Keratinocyte (primary cell): ENCODE measurements at regions not wholly inside any gene's neighbourhood (a gene's known extent, or its start where the extent isn't known, plus 50 kb on each side); places are given as distances from the start of the nearest gene placed in this dataset.

Source experiments
- DNase-seq: peaks from one replicate; pipeline ENCODE4 v3.0.0-alpha.2; 2011; ENCODE audit warnings: low read depth, missing footprints, low spot score
- FAIRE-seq: peaks from 2 replicates; lab custom pipeline; 2011; peaks lifted over from hg19 to GRCh38; lab: Jason Lieb, UNC
- H2AFZ ChIP-seq: 2 replicates; pipeline ENCODE4 v1.6.0; 2012; ENCODE audit warnings: low read length, control low read depth, inconsistent platforms; ENCODE audit not compliant: control insufficient read depth
- H3K27ac ChIP-seq: 2 replicates; pipeline ENCODE4 v1.5.1; 2011; ENCODE audit warnings: low read length; ENCODE audit not compliant: control insufficient read depth, insufficient read depth
- H3K27me3 ChIP-seq: 3 replicates; pipeline ENCODE4 v1.6.0; 2011; ENCODE audit warnings: low read length; ENCODE audit not compliant: control insufficient read depth, insufficient read depth; ENCODE audit errors: extremely low read depth
- H3K36me3 ChIP-seq, 2 experiments: 2 replicates in 1 of 2; 3 replicates in 1 of 2; pipeline ENCODE4 v1.5.1; 2011; ENCODE audit warnings: low read length in 2 of 2, mild to moderate bottlenecking in 1 of 2; ENCODE audit not compliant: control insufficient read depth in 2 of 2, insufficient read depth in 2 of 2; ENCODE audit errors: extremely low read depth in 1 of 2
- H3K4me1 ChIP-seq: 3 replicates; pipeline ENCODE4 v1.5.1; 2011; ENCODE audit warnings: low read length; ENCODE audit not compliant: control insufficient read depth, insufficient read depth; ENCODE audit errors: extremely low read depth
- H3K4me2 ChIP-seq: 3 replicates; pipeline ENCODE4 v1.6.0; 2011; ENCODE audit warnings: low read depth, low read length; ENCODE audit not compliant: control insufficient read depth, insufficient read depth; ENCODE audit errors: extremely low read depth
- H3K4me3 ChIP-seq, 3 experiments: fragments of 200-600 bp in 1 of 3; sonication (generic) in 1 of 3; 2 replicates in 2 of 3; 3 replicates in 1 of 3; pipeline ENCODE4 v1.5.1; 2011 to 2016; ENCODE audit warnings: low read length in 3 of 3, mild to moderate bottlenecking in 3 of 3, control low read depth in 2 of 3, inconsistent platforms in 1 of 3, low read depth in 1 of 3, mixed read lengths in 1 of 3, mixed run types in 1 of 3, moderate library complexity in 1 of 3; ENCODE audit not compliant: control insufficient read depth in 2 of 3, insufficient read depth in 2 of 3; ENCODE audit errors: extremely low read depth in 1 of 3
- H3K79me2 ChIP-seq: 2 replicates; pipeline ENCODE4 v1.6.0; 2012; ENCODE audit warnings: low read length; ENCODE audit not compliant: control insufficient read depth, insufficient read depth
- H3K9ac ChIP-seq: 3 replicates; pipeline ENCODE4 v1.6.0; 2011; ENCODE audit warnings: low read length; ENCODE audit not compliant: control insufficient read depth, insufficient read depth; ENCODE audit errors: extremely low read depth
- H3K9me1 ChIP-seq: 3 replicates; pipeline ENCODE4 v1.6.0; 2011; ENCODE audit warnings: low read length; ENCODE audit not compliant: control insufficient read depth, insufficient read depth; ENCODE audit errors: extremely low read depth
- H3K9me3 ChIP-seq: 2 replicates; pipeline ENCODE4 v1.5.1; 2012; ENCODE audit warnings: low read depth, low read length; ENCODE audit not compliant: control insufficient read depth
- H4K20me1 ChIP-seq: 3 replicates; pipeline ENCODE4 v1.6.0; 2011; ENCODE audit warnings: low read length; ENCODE audit not compliant: control insufficient read depth, insufficient read depth; ENCODE audit errors: extremely low read depth
- CTCF ChIP-seq, 3 experiments: IDR thresholded peaks in 1 of 3; conservative IDR thresholded peaks in 1 of 3; optimal IDR thresholded peaks in 1 of 3; 2 replicates in 2 of 3; 3 replicates in 1 of 3; pipeline versions ENCODE3 to v1.5.1; 2011; ENCODE audit warnings: low read length in 3 of 3, mild to moderate bottlenecking in 3 of 3, moderate library complexity in 2 of 3, control low read depth in 1 of 3, inconsistent platforms in 1 of 3; ENCODE audit not compliant: insufficient read depth in 2 of 3; ENCODE audit errors: extremely low read depth in 1 of 3
- EZH2 ChIP-seq: IDR thresholded peaks from one replicate; pipeline ENCODE4 v1.6.1; 2012; ENCODE audit warnings: inconsistent platforms, mild to moderate bottlenecking, low read length, moderate library complexity
- dilution Hi-C: fragments of 300-500 bp; cut with MboI; formaldehyde crosslinking; loops from one replicate; pipeline ENCODE4 v1.7.0; 2020; ENCODE audit warnings: low sequenced_read_pairs; ENCODE audit not compliant: extremely low pct_ligation_motif_present

GRCh38 chr1:216888731-216889130 is 165.5 kb upstream of the ESRRG start:
- H3K9me1 ChIP-seq: no peaks in the 10 kb centered on the region
- TF ChIP-seq EZH2 (no peak), CTCF (optimal IDR thresholded peaks at IDR 0.05 in 1 of 3, IDR thresholded peaks at IDR 0.05 in 1 of 3, conservative IDR thresholded peaks at IDR 0.05 in 1 of 3; ENCODE audit: extremely low read depth in 1 of 3, insufficient read depth in 2 of 3, low read length in 3 of 3) (no peak)
- H3K4me2 ChIP-seq: no peak overlapping the region
- no peak overlapping the region for H3K9ac ChIP-seq
- no peak overlapping the region for H2AFZ ChIP-seq
- DNase-seq (no peak), FAIRE-seq (peak; percentile 48)
- H3K9me3 ChIP-seq: no peaks in the 10 kb centered on the region
- H3K36me3 ChIP-seq: no peaks in the 10 kb centered on the region
- H3K79me2 ChIP-seq: no peaks in the 10 kb centered on the region
- H3K4me3 ChIP-seq: no peak overlapping the region
- H3K27ac ChIP-seq: no peak overlapping the region
- no peaks in the 10 kb centered on the region for H4K20me1 ChIP-seq
- peaks cover 8% of the 10 kb centered on the region for H3K4me1 ChIP-seq
- dilution Hi-C loops: no loop called here
- H3K27me3 ChIP-seq: no peaks in the 10 kb centered on the region

- no peaks in the 10 kb centered on the region for H3K9me1 ChIP-seq
- no peak overlapping the region for H3K4me2 ChIP-seq
- no peaks in the 10 kb centered on the region for H4K20me1 ChIP-seq
- H3K9ac ChIP-seq: no peak overlapping the region
- FAIRE-seq (no peak), DNase-seq (no peak)
- H3K27me3 ChIP-seq: no peaks in the 10 kb centered on the region
- dilution Hi-C loops: no loop called here
- no peak overlapping the region for H3K4me3 ChIP-seq
- TF ChIP-seq EZH2 (no peak), CTCF (optimal IDR thresholded peaks at IDR 0.05 in 1 of 3, IDR thresholded peaks at IDR 0.05 in 1 of 3, conservative IDR thresholded peaks at IDR 0.05 in 1 of 3; ENCODE audit: extremely low read depth in 1 of 3, insufficient read depth in 2 of 3, low read length in 3 of 3) (no peak)
- no peaks in the 10 kb centered on the region for H3K9me3 ChIP-seq
- no peak overlapping the region for H2AFZ ChIP-seq
- H3K27ac ChIP-seq: no peak overlapping the region
- no peaks in the 10 kb centered on the region for H3K79me2 ChIP-seq
- H3K4me1 ChIP-seq: peaks cover 8% of the 10 kb centered on the region
- H3K36me3 ChIP-seq: no peaks in the 10 kb centered on the region
Observed at GRCh38 chr1:216887032-216887431, 163.8 kb upstream of the ESRRG start.
